ENCODE measurements at regions not wholly inside any gene's neighbourhood (a gene's known extent, or its start where the extent isn't known, plus 50 kb on each side); places are given as distances from the start of the nearest gene placed in this dataset.

DNA sequence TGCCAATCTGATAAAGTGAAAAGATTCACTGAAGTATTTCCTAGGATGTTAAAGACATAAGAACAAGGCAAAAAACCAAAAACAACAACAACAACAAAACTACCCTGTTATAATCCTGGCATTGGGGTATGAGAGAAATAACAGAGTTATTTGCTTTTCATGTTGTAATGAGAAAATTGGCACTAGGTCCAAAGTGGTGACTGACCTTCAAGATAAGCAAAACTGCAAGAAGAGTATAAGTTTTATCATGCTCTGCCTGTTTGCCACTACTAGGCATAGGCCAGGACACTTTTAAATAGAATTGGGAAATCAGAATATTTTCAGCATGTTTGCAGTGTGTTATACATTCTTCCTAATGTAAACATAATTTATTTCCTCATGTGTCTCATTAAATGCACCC, 140.1 kb upstream of the CPM start:
- intact Hi-C loops (cut with DNase I): no loop called here

GRCh38 chr12:69074556-69075349, 141.8 kb upstream of the CPM start:
- intact Hi-C loops (cut with DNase I): no loop called here
- no peak overlapping the region for H3K27ac ChIP-seq
- H3K4me3 ChIP-seq: no peak overlapping the region
- peaks cover 0 to 21% (median 8%) of the 10 kb centered on the region in 3 donors for H3K4me1 ChIP-seq
- no peak for DNase-seq
- H3K36me3 ChIP-seq: no peaks in the 10 kb centered on the region
- no peaks in the 10 kb centered on the region for H3K27me3 ChIP-seq
- TF ChIP-seq, protein P1, sequence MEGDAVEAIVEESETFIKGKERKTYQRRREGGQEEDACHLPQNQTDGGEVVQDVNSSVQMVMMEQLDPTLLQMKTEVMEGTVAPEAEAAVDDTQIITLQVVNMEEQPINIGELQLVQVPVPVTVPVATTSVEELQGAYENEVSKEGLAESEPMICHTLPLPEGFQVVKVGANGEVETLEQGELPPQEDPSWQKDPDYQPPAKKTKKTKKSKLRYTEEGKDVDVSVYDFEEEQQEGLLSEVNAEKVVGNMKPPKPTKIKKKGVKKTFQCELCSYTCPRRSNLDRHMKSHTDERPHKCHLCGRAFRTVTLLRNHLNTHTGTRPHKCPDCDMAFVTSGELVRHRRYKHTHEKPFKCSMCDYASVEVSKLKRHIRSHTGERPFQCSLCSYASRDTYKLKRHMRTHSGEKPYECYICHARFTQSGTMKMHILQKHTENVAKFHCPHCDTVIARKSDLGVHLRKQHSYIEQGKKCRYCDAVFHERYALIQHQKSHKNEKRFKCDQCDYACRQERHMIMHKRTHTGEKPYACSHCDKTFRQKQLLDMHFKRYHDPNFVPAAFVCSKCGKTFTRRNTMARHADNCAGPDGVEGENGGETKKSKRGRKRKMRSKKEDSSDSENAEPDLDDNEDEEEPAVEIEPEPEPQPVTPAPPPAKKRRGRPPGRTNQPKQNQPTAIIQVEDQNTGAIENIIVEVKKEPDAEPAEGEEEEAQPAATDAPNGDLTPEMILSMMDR (IDR thresholded peaks at IDR 0.05): no peak
- no peaks in the 10 kb centered on the region for H3K9me3 ChIP-seq
- FAIRE-seq: no peak
- ATAC-seq: no peak
- WGBS, 2 donors: 77 to 82% methylated on average over 5 of the region's 5 CpGs

More for the DNA sequence above, 140.1 kb upstream of the CPM start:
- Histone ChIP-seq H3K4me1 (peaks cover 7 to 31% (median 8%) of the 10 kb centered on the region in 3 donors), H3K9me3 (no peaks in the 10 kb centered on the region), H3K36me3 (no peaks in the 10 kb centered on the region), H3K27me3 (no peaks in the 10 kb centered on the region), H3K27ac (no peak overlapping the region), H3K4me3 (no peak overlapping the region)
- TF ChIP-seq, protein P1 (IDR thresholded peaks at IDR 0.05): no peak
- DNase-seq (no peak), ATAC-seq (peak in 2 of 4 donors; percentile 24 to 60), FAIRE-seq (no peak)

- Histone ChIP-seq H3K4me1 (no peaks in the 10 kb centered on the region), H3K4me3 (no peak overlapping the region), H3K27ac (no peak overlapping the region), H3K9me3 (no peaks in the 10 kb centered on the region), H3K36me3 (no peaks in the 10 kb centered on the region), H3K27me3 (no peaks in the 10 kb centered on the region)
- intact Hi-C loops (cut with DNase I): no loop called here
- 61 to 82% methylated on average over 5 of the region's 5 CpGs for WGBS, 2 donors
- ATAC-seq: no peak
- FAIRE-seq: no peak
- TF ChIP-seq, protein P1 (IDR thresholded peaks at IDR 0.05): no peak
- DNase-seq: no peak
These were observed 150.7 kb upstream of the CPM start for GRCh38 chr12:69083689-69084088.

DNA sequence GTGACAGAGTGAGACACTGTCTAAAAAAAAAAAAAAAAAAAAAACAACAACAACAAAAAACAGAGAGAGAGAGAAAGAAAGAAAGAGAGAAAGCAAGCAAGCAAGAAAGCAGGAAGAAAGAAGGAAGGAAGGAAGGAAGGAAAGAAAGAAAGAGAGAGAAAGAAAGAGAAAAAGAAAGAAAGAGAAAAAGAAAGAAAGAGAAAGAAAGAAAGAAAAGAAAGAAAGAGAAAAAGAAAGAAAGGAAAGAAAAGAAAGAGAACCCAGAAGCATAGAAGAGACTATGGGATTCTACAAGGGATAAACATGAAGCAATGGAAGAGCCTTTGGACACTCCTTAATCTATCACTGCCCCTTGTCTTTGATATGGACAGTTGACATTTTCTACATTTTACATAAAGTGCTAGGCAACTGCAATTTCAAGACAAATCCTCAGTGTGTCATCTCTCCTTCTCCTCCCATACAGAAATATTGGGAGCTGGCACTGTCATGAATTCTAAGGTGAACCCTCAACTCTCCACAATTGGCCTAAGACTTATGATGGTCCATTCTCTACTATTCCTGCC, 151.9 kb upstream of the CPM start:
- Histone ChIP-seq H3K36me3 (no peaks in the 10 kb centered on the region), H3K27me3 (no peaks in the 10 kb centered on the region), H3K4me3 (no peak overlapping the region), H3K4me1 (no peaks in the 10 kb centered on the region), H3K9me3 (no peaks in the 10 kb centered on the region), H3K27ac (no peak overlapping the region)
- FAIRE-seq (no peak), ATAC-seq (no peak), DNase-seq (no peak)
- TF ChIP-seq, protein P1 (IDR thresholded peaks at IDR 0.05): no peak
- intact Hi-C loops (cut with DNase I): no loop called here

- WGBS, 2 donors: 91 to 97% methylated on average over 2 of the region's 2 CpGs
- no peaks in the 10 kb centered on the region for H3K9me3 ChIP-seq
- H3K4me3 ChIP-seq: no peak overlapping the region
- no peak for FAIRE-seq
- no peaks in the 10 kb centered on the region for H3K4me1 ChIP-seq
- TF ChIP-seq, protein P1 (IDR thresholded peaks at IDR 0.05): no peak
- intact Hi-C loops (cut with DNase I): no loop called here
- no peaks in the 10 kb centered on the region for H3K27me3 ChIP-seq
- no peak for DNase-seq
- H3K27ac ChIP-seq: no peak overlapping the region
- no peaks in the 10 kb centered on the region for H3K36me3 ChIP-seq
- ATAC-seq: no peak
These were observed 152.9 kb upstream of the CPM start for GRCh38 chr12:69085852-69086251.

Data from pancreas (tissue), 10 donors.